AG04450 (cell line): ENCODE measurements at regions not wholly inside any gene's neighbourhood (a gene's known extent, or its start where the extent isn't known, plus 50 kb on each side); places are given as distances from the start of the nearest gene placed in this dataset.
A peak's percentile ranks its signal among the peaks of the same experiment; 100 is the strongest.

Source experiments
- CTCF ChIA-PET: fragments of 300-600, 350-600 bp; formaldehyde crosslinking; extraction: SDS; loops from one replicate; lab custom pipeline; 2022; ENCODE audit warnings: antibody characterized with exemption, inconsistent platforms; lab: Charles Lee
- POLR2A ChIA-PET: fragments of 350-600 bp; formaldehyde crosslinking; extraction: SDS; loops from one replicate; lab custom pipeline; 2021; ENCODE audit warnings: antibody characterized with exemption, inconsistent platforms; lab: Yijun Ruan, JAX
- DNase-seq: peaks from one replicate; pipeline ENCODE4 v3.0.0-alpha.2; 2011; ENCODE audit warnings: low read depth, low spot score
- H3K27ac ChIP-seq: one replicate; pipeline ENCODE4 v1.5.1; 2012; ENCODE audit warnings: low read depth, low read length, control low read depth
- H3K27me3 ChIP-seq: one replicate; pipeline ENCODE4 v1.6.0; 2012; ENCODE audit warnings: low read length; ENCODE audit not compliant: control insufficient read depth, insufficient read depth
- H3K4me3 ChIP-seq: 2 replicates; pipeline ENCODE4 v1.5.1; 2011; ENCODE audit warnings: mild to moderate bottlenecking, low read depth, low read length, control low read depth
- H3K9me3 ChIP-seq: 2 replicates; pipeline ENCODE4 v1.5.1; 2012; ENCODE audit warnings: low read length; ENCODE audit not compliant: control insufficient read depth, insufficient read depth
- CTCF ChIP-seq: IDR thresholded peaks from 2 replicates; pipeline ENCODE4 v1.5.1; 2011; ENCODE audit warnings: low read depth, low read length, control low read depth, inconsistent platforms

GRCh38 chr5:167716126-167716775 lies 575.2 kb upstream of the WWC1 start:
- POLR2A ChIA-PET, result interaction anchor here (0.6 to 1.3 kb wide), 4 partner anchors 14 to 393 kb away, joined by 4 to 5 read pairs (median 4); no protein-coding TSS in a partner anchor
- CTCF ChIA-PET, result interaction anchor here (0.8 to 1.0 kb wide), 3 partner anchors 10 to 19 kb away, joined by 3 to 4 read pairs (median 4); no protein-coding TSS in a partner anchor

GRCh38 chr5:167720259-167720658 lies 571.2 kb upstream of the WWC1 start:
- TF ChIP-seq CTCF, result no peak
- POLR2A ChIA-PET, result interaction anchor here (1.0 kb wide), 1 partner anchor 10 kb away, joined by 3 read pairs; no protein-coding TSS in a partner anchor
- H3K9me3 ChIP-seq, result no peaks in the 10 kb centered on the region
- no peak for DNase-seq
- H3K4me3 ChIP-seq, result no peak overlapping the region
- no peak overlapping the region for H3K27ac ChIP-seq
- CTCF ChIA-PET, result no interaction called here
- no peaks in the 10 kb centered on the region for H3K27me3 ChIP-seq

More at GRCh38 chr5:167716126-167716775, 575.2 kb upstream of the WWC1 start:
- H3K9me3 ChIP-seq, result no peaks in the 10 kb centered on the region
- no peak for TF ChIP-seq CTCF
- H3K27me3 ChIP-seq, result no peaks in the 10 kb centered on the region
- peak overlapping the region; percentile 12 for H3K27ac ChIP-seq
- DNase-seq, result peak; percentile 51
- H3K4me3 ChIP-seq, result no peak overlapping the region

- peak; percentile 53 for DNase-seq
- ChIA-PET POLR2A (interaction anchor here (1.0 kb wide), 1 partner anchor 9 kb away, joined by 3 read pairs; no protein-coding TSS in a partner anchor), CTCF (no interaction called here)
- H3K27me3 ChIP-seq, result no peaks in the 10 kb centered on the region
- H3K27ac ChIP-seq, result no peak overlapping the region
- H3K9me3 ChIP-seq, result no peaks in the 10 kb centered on the region
- TF ChIP-seq CTCF, result no peak
- H3K4me3 ChIP-seq, result no peak overlapping the region
Observed at GRCh38 chr5:167720676-167721260, 570.7 kb upstream of the WWC1 start.

GRCh38 chr5:167721926-167722440 lies 569.5 kb upstream of the WWC1 start:
- no peaks in the 10 kb centered on the region for H3K9me3 ChIP-seq
- no peak overlapping the region for H3K4me3 ChIP-seq
- no peak for TF ChIP-seq CTCF
- ChIA-PET POLR2A (no interaction called here), CTCF (interaction anchor here (0.6 to 2.7 kb wide), 14 partner anchors 10 to 374 kb away, joined by 3 to 32 read pairs (median 5); no protein-coding TSS in a partner anchor)
- no peak overlapping the region for H3K27ac ChIP-seq
- DNase-seq, result no peak
- H3K27me3 ChIP-seq, result no peaks in the 10 kb centered on the region
